Sigmoid colon (tissue), 6 donors: ENCODE measurements at regions not wholly inside any gene's neighbourhood (a gene's known extent, or its start where the extent isn't known, plus 50 kb on each side); places are given as distances from the start of the nearest gene placed in this dataset.

Experiments
- DNase-seq: peaks from one replicate; pipeline ENCODE4 v3.0.0-alpha.2; 2019
- H3K27ac ChIP-seq, 4 donors: fragments of 200-600 bp; sonication (generic); one replicate each; pipeline ENCODE4 v1.5.1; 2016 to 2019; ENCODE audit warnings: mild to moderate bottlenecking in 1 of 4
- H3K27me3 ChIP-seq, 3 donors: fragments of 200-600 bp; sonication (generic); one replicate each; pipeline ENCODE4 v1.5.1; 2019; ENCODE audit warnings: mild to moderate bottlenecking in 1 of 3
- H3K36me3 ChIP-seq, 4 donors: fragments of 200-600 bp; sonication (generic); one replicate each; pipeline ENCODE4 v1.5.1; 2016 to 2019
- H3K4me1 ChIP-seq, 4 donors: fragments of 200-600 bp; sonication (generic); one replicate each; pipeline ENCODE4 v1.5.1; 2017 to 2019
- H3K4me3 ChIP-seq, 4 donors: fragments of 200-600 bp; sonication (generic); one replicate each; pipeline ENCODE4 v1.5.1; 2017 to 2019; ENCODE audit warnings: mild to moderate bottlenecking in 2 of 4, moderate library complexity in 1 of 4
- H3K9me3 ChIP-seq, 4 donors: fragments of 200-600 bp in 3 of 4; sonication (generic) in 3 of 4; one replicate each; pipeline versions ENCODE4 v1.5.1 to v1.6.1; 2013 to 2019
- CTCF ChIP-seq, 4 experiments: fragments of 450-650 bp in 3 of 4; fragments of 200-600 bp in 1 of 4; IDR thresholded peaks; one replicate each; pipeline ENCODE4 v1.5.1; 2016 to 2019; ENCODE audit warnings: antibody characterized with exemption in 4 of 4, mild to moderate bottlenecking in 3 of 4, moderate library complexity in 2 of 4
- EP300 ChIP-seq, 4 donors: sonication (generic); formaldehyde crosslinking; IDR thresholded peaks; one replicate each; pipeline ENCODE4 v1.6.1; 2017; ENCODE audit warnings: antibody characterized with exemption in 4 of 4
- POLR2A ChIP-seq, 2 donors: fragments of 450-650 bp; IDR thresholded peaks; one replicate each; pipeline ENCODE4 v1.6.1; 2016; ENCODE audit warnings: antibody characterized with exemption in 2 of 2, mild to moderate bottlenecking in 2 of 2, moderate library complexity in 2 of 2
- POLR2AphosphoS5 ChIP-seq, 4 donors: sonication (generic); formaldehyde crosslinking; IDR thresholded peaks; one replicate each; pipeline ENCODE4 v1.6.1; 2017; ENCODE audit warnings: antibody characterized with exemption in 4 of 4
- WGBS, 2 donors: extraction: QIAGEN DNeasy Blood & Tissue Kit; methylation state at CpG; one replicate each; pipeline ENCODE4 v1.1.7; 2013; 5-methylcytosine and 5-hydroxymethylcytosine counted together
- intact Hi-C: fragments of 100-400 bp; cut with DNase I; formaldehyde crosslinking; loops from one replicate; pipeline ENCODE4 v1.15.1; 2023
- donor health status: healthy with polysubstance abuse.
- donor health status: healthy.

- no peak overlapping the region for H3K4me3 ChIP-seq
- H3K9me3 ChIP-seq = no peaks in the 10 kb centered on the region
- no peaks in the 10 kb centered on the region for H3K27me3 ChIP-seq
- TF ChIP-seq POLR2A (IDR thresholded peaks at IDR 0.05) (no peak), CTCF (IDR thresholded peaks at IDR 0.05) (no peak), POLR2AphosphoS5 (IDR thresholded peaks at IDR 0.05) (no peak), EP300 (IDR thresholded peaks at IDR 0.05) (no peak)
- 95 to 96% methylated on average over 2 of the region's 2 CpGs for WGBS, 2 donors
- H3K27ac ChIP-seq = no peak overlapping the region
- DNase-seq = no peak
- no peaks in the 10 kb centered on the region for H3K36me3 ChIP-seq
- intact Hi-C loops = no loop called here
- peaks cover 0 to 11% (median 3%) of the 10 kb centered on the region in 4 donors for H3K4me1 ChIP-seq
Observed at GRCh38 chr6:126172131-126172530, 167.8 kb upstream of the CENPW start.

- no peaks in the 10 kb centered on the region for H3K9me3 ChIP-seq
- no peaks in the 10 kb centered on the region for H3K27me3 ChIP-seq
- H3K27ac ChIP-seq = no peak overlapping the region
- intact Hi-C loops = no loop called here
- TF ChIP-seq EP300 (IDR thresholded peaks at IDR 0.05) = no peak
- TF ChIP-seq POLR2AphosphoS5 (IDR thresholded peaks at IDR 0.05) = no peak
- TF ChIP-seq CTCF (IDR thresholded peaks at IDR 0.05) = no peak
- TF ChIP-seq POLR2A (IDR thresholded peaks at IDR 0.05) = no peak
- peaks cover 0 to 3% (median 0%) of the 10 kb centered on the region in 4 donors for H3K4me1 ChIP-seq
- DNase-seq = no peak
- H3K4me3 ChIP-seq = no peak overlapping the region
- H3K36me3 ChIP-seq = no peaks in the 10 kb centered on the region
- 85 to 93% methylated on average over 4 of the region's 4 CpGs for WGBS, 2 donors
Observed at GRCh38 chr6:126173265-126173664, 166.7 kb upstream of the CENPW start.

GRCh38 chr6:126174697-126175096, 165.2 kb upstream of the CENPW start:
- Histone ChIP-seq H3K27ac (no peak overlapping the region), H3K9me3 (no peaks in the 10 kb centered on the region), H3K27me3 (no peaks in the 10 kb centered on the region), H3K4me1 (no peaks in the 10 kb centered on the region), H3K36me3 (no peaks in the 10 kb centered on the region), H3K4me3 (no peak overlapping the region)
- TF ChIP-seq CTCF (IDR thresholded peaks at IDR 0.05) (no peak), POLR2AphosphoS5 (IDR thresholded peaks at IDR 0.05) (no peak), EP300 (IDR thresholded peaks at IDR 0.05) (no peak), POLR2A (IDR thresholded peaks at IDR 0.05) (no peak)
- DNase-seq = no peak
- WGBS, 2 donors = 100% methylated on average over 1 of the region's 1 CpG
- intact Hi-C loops = no loop called here

GRCh38 chr6:126175251-126175650, 164.7 kb upstream of the CENPW start:
- no peak for DNase-seq
- Histone ChIP-seq H3K4me3 (no peak overlapping the region), H3K9me3 (no peaks in the 10 kb centered on the region), H3K27me3 (no peaks in the 10 kb centered on the region), H3K36me3 (no peaks in the 10 kb centered on the region), H3K27ac (no peak overlapping the region), H3K4me1 (peaks cover 0 to 3% (median under 1%) of the 10 kb centered on the region in 4 donors)
- intact Hi-C loops = no loop called here
- WGBS, 2 donors = 74 to 84% methylated on average over 1 of the region's 1 CpG
- TF ChIP-seq CTCF (IDR thresholded peaks at IDR 0.05) = no peak
- TF ChIP-seq POLR2A (IDR thresholded peaks at IDR 0.05) = no peak
- no peak for TF ChIP-seq POLR2AphosphoS5 (IDR thresholded peaks at IDR 0.05)
- no peak for TF ChIP-seq EP300 (IDR thresholded peaks at IDR 0.05)

- Histone ChIP-seq H3K9me3 (no peaks in the 10 kb centered on the region), H3K27me3 (no peaks in the 10 kb centered on the region), H3K36me3 (no peaks in the 10 kb centered on the region), H3K4me3 (no peak overlapping the region), H3K4me1 (peaks cover 0 to 13% (median 8%) of the 10 kb centered on the region in 4 donors), H3K27ac (no peak overlapping the region)
- intact Hi-C loops = no loop called here
- no peak for DNase-seq
- no peak for TF ChIP-seq POLR2A (IDR thresholded peaks at IDR 0.05)
- TF ChIP-seq CTCF (IDR thresholded peaks at IDR 0.05) = peak in 1 of 4 experiments; percentile 36
Observed at GRCh38 chr6:126176282-126176681, 163.6 kb upstream of the CENPW start.
